IMR-90 (cell line): ENCODE measurements at regions not wholly inside any gene's neighbourhood (a gene's known extent, or its start where the extent isn't known, plus 50 kb on each side); places are given as distances from the start of the nearest gene placed in this dataset.

Experiments
- ATAC-seq: fragments of 200-7000 bp; cut with Tn5 transposase; 2 replicates; pipeline ENCODE4 v1.9.1; 2020; ENCODE audit warnings: low read depth, mild to moderate bottlenecking, moderate library complexity
- BruUV-seq: library from RNA; stranded (reverse); fragments of 400-500 nt; replicated peaks from 2 replicates; lab custom pipeline; 2021; lab: Mats Ljungman, UMichigan
- CTCF ChIA-PET: fragments of 300-600 bp; formaldehyde crosslinking; extraction: SDS; loops from one replicate; lab custom pipeline; 2021; ENCODE audit warnings: antibody characterized with exemption; lab: Yijun Ruan, JAX
- POLR2A ChIA-PET: fragments of 300-600 bp; sonication (Branson Sonifier 250); formaldehyde crosslinking; loops from one replicate; lab custom pipeline; 2022; ENCODE audit warnings: antibody characterized with exemption; ENCODE audit not compliant: unreplicated experiment; lab: Charles Lee
- DNase-seq: peaks from one replicate; pipeline ENCODE4 v3.0.0; 2013
- H2AFZ ChIP-seq: replicated peaks from 2 replicates; pipeline ENCODE3; 2013; ENCODE audit warnings: low read length, mild to moderate bottlenecking; ENCODE audit not compliant: poor library complexity
- H2AK5ac ChIP-seq: 2 replicates; pipeline ENCODE4 v1.6.1; 2013; ENCODE audit warnings: low read depth, low read length, inconsistent platforms
- H2AK9ac ChIP-seq: replicated peaks from 2 replicates; pipeline ENCODE3; 2013; ENCODE audit warnings: mild to moderate bottlenecking, low read depth, low read length, moderate library complexity; ENCODE audit not compliant: poor library complexity
- H2BK120ac ChIP-seq: 2 replicates; pipeline ENCODE4 v1.6.1; 2013; ENCODE audit warnings: low read depth, low read length, inconsistent platforms
- H2BK15ac ChIP-seq: 3 replicates; pipeline ENCODE4 v1.6.1; 2013; ENCODE audit warnings: low read depth, low read length, inconsistent platforms
- H2BK20ac ChIP-seq: 2 replicates; pipeline ENCODE4 v1.6.1; 2013; ENCODE audit warnings: low read depth, mild to moderate bottlenecking, inconsistent platforms, low read length, moderate library complexity
- H2BK5ac ChIP-seq: 2 replicates; pipeline ENCODE4 v1.6.1; 2013; ENCODE audit warnings: mild to moderate bottlenecking, low read depth, low read length, inconsistent platforms; ENCODE audit not compliant: poor library complexity, severe bottlenecking
- H3K14ac ChIP-seq: replicated peaks from 2 replicates; pipeline ENCODE4 v1.6.1; 2013; ENCODE audit warnings: low read depth, low read length, inconsistent platforms
- H3K18ac ChIP-seq: 2 replicates; pipeline ENCODE4 v1.6.1; 2013; ENCODE audit warnings: low read depth, low read length, control low read depth
- H3K23ac ChIP-seq: 2 replicates; pipeline ENCODE4 v1.6.1; 2013; ENCODE audit warnings: low read depth, low read length, inconsistent platforms
- H3K27ac ChIP-seq: 2 replicates; pipeline ENCODE4 v1.5.1; 2013; ENCODE audit warnings: mild to moderate bottlenecking, control low read depth, low read length; ENCODE audit not compliant: insufficient read depth
- H3K27me3 ChIP-seq: 2 replicates; pipeline ENCODE4 v1.6.1; 2013; ENCODE audit warnings: low read length; ENCODE audit not compliant: control insufficient read depth, insufficient read depth
- H3K36me3 ChIP-seq: 2 replicates; pipeline ENCODE4 v1.6.1; 2013; ENCODE audit warnings: low read length, mixed read lengths; ENCODE audit not compliant: control insufficient read depth, insufficient read depth
- H3K4ac ChIP-seq: 2 replicates; pipeline ENCODE4 v1.6.1; 2013; ENCODE audit warnings: low read depth, low read length, inconsistent platforms
- H3K4me1 ChIP-seq: 2 replicates; pipeline ENCODE4 v1.6.1; 2013; ENCODE audit warnings: low read length, mixed read lengths; ENCODE audit not compliant: control insufficient read depth, insufficient read depth
- H3K4me2 ChIP-seq: 2 replicates; pipeline ENCODE4 v1.6.1; 2013; ENCODE audit warnings: low read depth, mild to moderate bottlenecking, control low read depth, low read length, moderate library complexity
- H3K4me3 ChIP-seq: 2 replicates; pipeline ENCODE4 v1.5.1; 2013; ENCODE audit warnings: low read depth, mild to moderate bottlenecking, control low read depth, low read length, moderate library complexity; ENCODE audit not compliant: insufficient read depth
- H3K56ac ChIP-seq: 2 replicates; pipeline ENCODE4 v1.6.1; 2013; ENCODE audit warnings: low read length, inconsistent platforms; ENCODE audit not compliant: insufficient read depth; ENCODE audit errors: extremely low read depth
- H3K79me1 ChIP-seq, 2 experiments: 2 replicates each; pipeline ENCODE4 v1.6.1; 2013; ENCODE audit warnings: low read length in 2 of 2, inconsistent platforms in 1 of 2, low read depth in 1 of 2
- H3K9ac ChIP-seq: 2 replicates; pipeline ENCODE4 v1.6.1; 2013; ENCODE audit warnings: low read depth, low read length, control low read depth
- H3K9me1 ChIP-seq: 2 replicates; pipeline ENCODE4 v1.6.1; 2013; ENCODE audit warnings: low read length, inconsistent platforms; ENCODE audit not compliant: insufficient read depth
- H3K9me3 ChIP-seq: 2 replicates; pipeline ENCODE4 v1.6.1; 2013; ENCODE audit warnings: low read length; ENCODE audit not compliant: control insufficient read depth, insufficient read depth
- H4K20me1 ChIP-seq: 2 replicates; pipeline ENCODE4 v1.6.1; 2013; ENCODE audit warnings: low read length, inconsistent platforms; ENCODE audit not compliant: insufficient read depth
- H4K5ac ChIP-seq: 2 replicates; pipeline ENCODE4 v1.6.1; 2013; ENCODE audit warnings: mild to moderate bottlenecking, low read depth, low read length, control low read depth
- H4K8ac ChIP-seq, 2 experiments: 2 replicates each; pipeline ENCODE4 v1.6.1; 2013; ENCODE audit warnings: low read depth in 2 of 2, low read length in 2 of 2, control low read depth in 1 of 2, inconsistent platforms in 1 of 2
- H4K91ac ChIP-seq: 2 replicates; pipeline ENCODE4 v1.6.1; 2013; ENCODE audit warnings: low read depth, low read length, inconsistent platforms; ENCODE audit not compliant: insufficient read depth
- CEBPB ChIP-seq: IDR thresholded peaks from 2 replicates; pipeline ENCODE4 v1.6.1; 2012; ENCODE audit warnings: low read depth, low read length, improper control_type of control experiment
- FOS ChIP-seq: fragments of 150-350 bp; IDR thresholded peaks from 2 replicates; pipeline ENCODE4 v1.6.1; 2016; ENCODE audit warnings: low read depth, low read length
- MAFK ChIP-seq: IDR thresholded peaks from 2 replicates; pipeline ENCODE4 v1.6.1; 2012; ENCODE audit warnings: low read depth, low read length, improper control_type of control experiment
- NFE2L2 ChIP-seq: fragments of 150-350 bp; IDR thresholded peaks from 2 replicates; pipeline ENCODE4 v1.6.1; 2016; ENCODE audit warnings: low read depth, mild to moderate bottlenecking, low read length
- POLR2A ChIP-seq: IDR thresholded peaks from 2 replicates; pipeline ENCODE4 v1.6.1; 2012; ENCODE audit warnings: mild to moderate bottlenecking, low read depth, low read length
- RCOR1 ChIP-seq: IDR thresholded peaks from 2 replicates; pipeline ENCODE4 v1.6.1; 2012; ENCODE audit warnings: mild to moderate bottlenecking, low read length, improper control_type of control experiment; ENCODE audit not compliant: insufficient replicate concordance
- RFX5 ChIP-seq: IDR thresholded peaks from 2 replicates; pipeline ENCODE4 v1.8.0; 2012; ENCODE audit warnings: low read depth, mild to moderate bottlenecking, low read length, moderate library complexity
- SMC3 ChIP-seq: fragments of 150-350 bp; IDR thresholded peaks from 2 replicates; pipeline ENCODE4 v1.6.1; 2016; ENCODE audit warnings: low read depth, mild to moderate bottlenecking, antibody characterized with exemption, low read length, moderate library complexity
- WGBS, 2 experiments: methylation state at CpG; one replicate each; pipeline versions ENCODE4 v1.1.5 to v1.1.7; 2013; ENCODE audit warnings: missing lambda C conversion rate in 2 of 2; ENCODE audit not compliant: insufficient read length in 1 of 2; ENCODE audit errors: extremely low coverage in 2 of 2; 5-methylcytosine and 5-hydroxymethylcytosine counted together
- dilution Hi-C: fragments of 300-500 bp; cut with HindIII; formaldehyde crosslinking; loops from one replicate; pipeline ENCODE4 v1.14.3; 2018; ENCODE audit warnings: low sequenced_read_pairs; ENCODE audit not compliant: unreplicated experiment
- in situ Hi-C: fragments of 300-500 bp; cut with MboI; formaldehyde crosslinking; loops from 3 replicates; pipeline ENCODE4 v1.14.3; 2019; ENCODE audit warnings: low sequenced_read_pairs, inconsistent platforms, mixed read lengths
- intact Hi-C: fragments of 100-400 bp; cut with micrococcal nuclease; formaldehyde crosslinking; loops from 2 replicates; pipeline ENCODE4 v1.10.0; 2022

DNA sequence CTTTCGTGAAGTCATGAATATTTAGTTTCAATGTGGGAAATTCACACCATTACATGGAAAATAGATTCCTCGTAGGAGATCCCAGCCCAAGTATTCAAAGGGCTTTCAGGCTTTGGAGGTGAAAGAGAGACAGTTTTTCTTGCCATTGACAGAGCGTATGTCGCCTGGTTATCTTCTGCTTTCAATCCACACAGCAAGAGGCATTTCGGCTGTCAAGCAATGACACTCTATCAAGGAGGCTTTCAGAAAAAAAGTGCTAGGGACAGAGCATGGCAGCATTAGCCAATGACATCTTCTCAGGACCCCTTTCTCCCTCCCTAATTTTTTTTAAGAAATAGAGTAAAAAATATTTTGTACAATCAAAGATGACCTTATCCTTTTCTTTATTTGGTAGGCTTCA is 492.8 kb downstream of the TMEM182 start:
- dilution Hi-C loops (no loop called here), intact Hi-C loops (no loop called here), in situ Hi-C loops (no loop called here)
- ChIA-PET CTCF (no interaction called here), POLR2A (no interaction called here)
- no peak overlapping the region for H2BK20ac ChIP-seq
- H3K56ac ChIP-seq: no peak overlapping the region
- WGBS, 2 experiments: no CpG with 5 or more reads among the region's 5 CpGs
- no peak overlapping the region for H2BK15ac ChIP-seq
- no peak overlapping the region for H4K91ac ChIP-seq
- DNase-seq (no peak), ATAC-seq (no peak)
- H3K18ac ChIP-seq: no peak overlapping the region
- H3K9me3 ChIP-seq: peaks cover 2% of the 10 kb centered on the region
- no TSS peak for BruUV-seq
- no peaks in the 10 kb centered on the region for H3K27me3 ChIP-seq
- H4K5ac ChIP-seq: no peak overlapping the region
- H3K4me3 ChIP-seq: no peak overlapping the region
- no peak overlapping the region for H3K27ac ChIP-seq
- no peak overlapping the region for H2AK9ac ChIP-seq
- no peak overlapping the region for H3K14ac ChIP-seq
- no peak overlapping the region for H2AK5ac ChIP-seq
- no peaks in the 10 kb centered on the region for H3K36me3 ChIP-seq
- H2AFZ ChIP-seq: no peak overlapping the region
- no peaks in the 10 kb centered on the region for H4K20me1 ChIP-seq
- no peak overlapping the region for H2BK5ac ChIP-seq
- TF ChIP-seq FOS (no peak), RCOR1 (no peak), RFX5 (no peak), SMC3 (no peak), CEBPB (no peak), NFE2L2 (no peak), MAFK (no peak), POLR2A (no peak)
- H3K4me2 ChIP-seq: no peak overlapping the region
- no peaks in the 10 kb centered on the region for H3K79me1 ChIP-seq
- no peak overlapping the region for H3K9ac ChIP-seq
- H3K4me1 ChIP-seq: no peaks in the 10 kb centered on the region
- H3K23ac ChIP-seq: no peak overlapping the region
- H3K9me1 ChIP-seq: no peaks in the 10 kb centered on the region
- H2BK120ac ChIP-seq: no peak overlapping the region
- no peak overlapping the region for H3K4ac ChIP-seq
- no peak overlapping the region for H4K8ac ChIP-seq
